ENCODE measurements at regions not wholly inside any gene's neighbourhood (a gene's known extent, or its start where the extent isn't known, plus 50 kb on each side); places are given as distances from the start of the nearest gene placed in this dataset.

DNA sequence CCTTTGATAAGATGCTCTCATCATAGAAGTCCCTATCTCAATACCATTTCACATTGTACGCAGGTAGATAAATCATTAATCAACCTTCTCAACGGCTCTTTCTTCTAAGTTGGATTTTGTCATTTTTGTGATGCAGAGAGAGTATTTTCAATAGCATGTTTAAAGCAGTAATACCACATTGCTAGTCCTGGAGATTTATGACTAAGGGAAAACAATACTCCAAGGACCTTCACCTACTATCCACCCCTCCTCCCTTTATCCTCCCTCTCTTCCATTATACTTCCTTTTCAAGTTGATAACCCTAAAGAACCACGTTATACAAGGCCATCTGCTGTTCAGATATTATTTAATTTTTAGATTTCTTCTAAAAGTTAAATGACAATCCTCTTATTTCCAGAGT, 65.3 kb upstream of the CHMP2B start (continued):
- TF ChIP-seq RNF2 (IDR thresholded peaks at IDR 0.05; ENCODE audit: borderline replicate concordance, low read depth, low read length, missing control alignments, poor library complexity, severe bottlenecking), result no peak
- TF ChIP-seq BRCA1 (IDR thresholded peaks at IDR 0.05; ENCODE audit: low read depth, low read length), result no peak
- no peak for TF ChIP-seq SIX5 (IDR thresholded peaks at IDR 0.05; ENCODE audit: low read depth, low read length)
- TF ChIP-seq RFX5 (IDR thresholded peaks at IDR 0.05; ENCODE audit: borderline replicate concordance, low read depth, low read length), result no peak
- TF ChIP-seq SP2 (IDR thresholded peaks at IDR 0.05; ENCODE audit: low read length), result no peak
- TF ChIP-seq, protein P1, sequence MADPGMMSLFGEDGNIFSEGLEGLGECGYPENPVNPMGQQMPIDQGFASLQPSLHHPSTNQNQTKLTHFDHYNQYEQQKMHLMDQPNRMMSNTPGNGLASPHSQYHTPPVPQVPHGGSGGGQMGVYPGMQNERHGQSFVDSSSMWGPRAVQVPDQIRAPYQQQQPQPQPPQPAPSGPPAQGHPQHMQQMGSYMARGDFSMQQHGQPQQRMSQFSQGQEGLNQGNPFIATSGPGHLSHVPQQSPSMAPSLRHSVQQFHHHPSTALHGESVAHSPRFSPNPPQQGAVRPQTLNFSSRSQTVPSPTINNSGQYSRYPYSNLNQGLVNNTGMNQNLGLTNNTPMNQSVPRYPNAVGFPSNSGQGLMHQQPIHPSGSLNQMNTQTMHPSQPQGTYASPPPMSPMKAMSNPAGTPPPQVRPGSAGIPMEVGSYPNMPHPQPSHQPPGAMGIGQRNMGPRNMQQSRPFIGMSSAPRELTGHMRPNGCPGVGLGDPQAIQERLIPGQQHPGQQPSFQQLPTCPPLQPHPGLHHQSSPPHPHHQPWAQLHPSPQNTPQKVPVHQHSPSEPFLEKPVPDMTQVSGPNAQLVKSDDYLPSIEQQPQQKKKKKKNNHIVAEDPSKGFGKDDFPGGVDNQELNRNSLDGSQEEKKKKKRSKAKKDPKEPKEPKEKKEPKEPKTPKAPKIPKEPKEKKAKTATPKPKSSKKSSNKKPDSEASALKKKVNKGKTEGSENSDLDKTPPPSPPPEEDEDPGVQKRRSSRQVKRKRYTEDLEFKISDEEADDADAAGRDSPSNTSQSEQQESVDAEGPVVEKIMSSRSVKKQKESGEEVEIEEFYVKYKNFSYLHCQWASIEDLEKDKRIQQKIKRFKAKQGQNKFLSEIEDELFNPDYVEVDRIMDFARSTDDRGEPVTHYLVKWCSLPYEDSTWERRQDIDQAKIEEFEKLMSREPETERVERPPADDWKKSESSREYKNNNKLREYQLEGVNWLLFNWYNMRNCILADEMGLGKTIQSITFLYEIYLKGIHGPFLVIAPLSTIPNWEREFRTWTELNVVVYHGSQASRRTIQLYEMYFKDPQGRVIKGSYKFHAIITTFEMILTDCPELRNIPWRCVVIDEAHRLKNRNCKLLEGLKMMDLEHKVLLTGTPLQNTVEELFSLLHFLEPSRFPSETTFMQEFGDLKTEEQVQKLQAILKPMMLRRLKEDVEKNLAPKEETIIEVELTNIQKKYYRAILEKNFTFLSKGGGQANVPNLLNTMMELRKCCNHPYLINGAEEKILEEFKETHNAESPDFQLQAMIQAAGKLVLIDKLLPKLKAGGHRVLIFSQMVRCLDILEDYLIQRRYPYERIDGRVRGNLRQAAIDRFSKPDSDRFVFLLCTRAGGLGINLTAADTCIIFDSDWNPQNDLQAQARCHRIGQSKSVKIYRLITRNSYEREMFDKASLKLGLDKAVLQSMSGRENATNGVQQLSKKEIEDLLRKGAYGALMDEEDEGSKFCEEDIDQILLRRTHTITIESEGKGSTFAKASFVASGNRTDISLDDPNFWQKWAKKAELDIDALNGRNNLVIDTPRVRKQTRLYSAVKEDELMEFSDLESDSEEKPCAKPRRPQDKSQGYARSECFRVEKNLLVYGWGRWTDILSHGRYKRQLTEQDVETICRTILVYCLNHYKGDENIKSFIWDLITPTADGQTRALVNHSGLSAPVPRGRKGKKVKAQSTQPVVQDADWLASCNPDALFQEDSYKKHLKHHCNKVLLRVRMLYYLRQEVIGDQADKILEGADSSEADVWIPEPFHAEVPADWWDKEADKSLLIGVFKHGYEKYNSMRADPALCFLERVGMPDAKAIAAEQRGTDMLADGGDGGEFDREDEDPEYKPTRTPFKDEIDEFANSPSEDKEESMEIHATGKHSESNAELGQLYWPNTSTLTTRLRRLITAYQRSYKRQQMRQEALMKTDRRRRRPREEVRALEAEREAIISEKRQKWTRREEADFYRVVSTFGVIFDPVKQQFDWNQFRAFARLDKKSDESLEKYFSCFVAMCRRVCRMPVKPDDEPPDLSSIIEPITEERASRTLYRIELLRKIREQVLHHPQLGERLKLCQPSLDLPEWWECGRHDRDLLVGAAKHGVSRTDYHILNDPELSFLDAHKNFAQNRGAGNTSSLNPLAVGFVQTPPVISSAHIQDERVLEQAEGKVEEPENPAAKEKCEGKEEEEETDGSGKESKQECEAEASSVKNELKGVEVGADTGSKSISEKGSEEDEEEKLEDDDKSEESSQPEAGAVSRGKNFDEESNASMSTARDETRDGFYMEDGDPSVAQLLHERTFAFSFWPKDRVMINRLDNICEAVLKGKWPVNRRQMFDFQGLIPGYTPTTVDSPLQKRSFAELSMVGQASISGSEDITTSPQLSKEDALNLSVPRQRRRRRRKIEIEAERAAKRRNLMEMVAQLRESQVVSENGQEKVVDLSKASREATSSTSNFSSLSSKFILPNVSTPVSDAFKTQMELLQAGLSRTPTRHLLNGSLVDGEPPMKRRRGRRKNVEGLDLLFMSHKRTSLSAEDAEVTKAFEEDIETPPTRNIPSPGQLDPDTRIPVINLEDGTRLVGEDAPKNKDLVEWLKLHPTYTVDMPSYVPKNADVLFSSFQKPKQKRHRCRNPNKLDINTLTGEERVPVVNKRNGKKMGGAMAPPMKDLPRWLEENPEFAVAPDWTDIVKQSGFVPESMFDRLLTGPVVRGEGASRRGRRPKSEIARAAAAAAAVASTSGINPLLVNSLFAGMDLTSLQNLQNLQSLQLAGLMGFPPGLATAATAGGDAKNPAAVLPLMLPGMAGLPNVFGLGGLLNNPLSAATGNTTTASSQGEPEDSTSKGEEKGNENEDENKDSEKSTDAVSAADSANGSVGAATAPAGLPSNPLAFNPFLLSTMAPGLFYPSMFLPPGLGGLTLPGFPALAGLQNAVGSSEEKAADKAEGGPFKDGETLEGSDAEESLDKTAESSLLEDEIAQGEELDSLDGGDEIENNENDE (IDR thresholded peaks at IDR 0.05; ENCODE audit: insufficient replicate concordance, low read length), result no peak

Measured in H1 (cell line).